GM18951 (cell line): ENCODE measurements at regions not wholly inside any gene's neighbourhood (a gene's known extent, or its start where the extent isn't known, plus 50 kb on each side); places are given as distances from the start of the nearest gene placed in this dataset.

Experiments
- POLR2A ChIP-seq: IDR thresholded peaks from 4 replicates; pipeline ENCODE4 v1.6.1; 2011; ENCODE audit warnings: mild to moderate bottlenecking; ENCODE audit not compliant: insufficient read length, insufficient read depth; ENCODE audit errors: extremely low read depth
- in situ Hi-C: fragments of 300-500 bp; cut with MboI; formaldehyde crosslinking; loops from one replicate; pipeline ENCODE4 v1.12.0; 2022; ENCODE audit warnings: low sequenced_read_pairs, mixed read lengths, inconsistent platforms; ENCODE audit not compliant: unreplicated experiment

GRCh38 chr3:46093327-46093942 is 66.2 kb upstream of the XCR1 start:
- TF ChIP-seq POLR2A, result no peak
- in situ Hi-C loops, result loop anchor here (10.0 kb wide), 1 partner anchor 281 kb away; the partner anchor contains the start of gene CCR5

GRCh38 chr3:46092702-46093080 is 65.4 kb upstream of the XCR1 start:
- in situ Hi-C loops, result loop anchor here (10.0 kb wide), 1 partner anchor 282 kb away; the partner anchor contains the start of gene CCR5
- TF ChIP-seq POLR2A, result no peak

- no peak for TF ChIP-seq POLR2A
- in situ Hi-C loops, result loop anchor here (10.0 kb wide), 1 partner anchor 283 kb away; the partner anchor contains the start of gene CCR5
These were observed 64.7 kb upstream of the XCR1 start for GRCh38 chr3:46091741-46092701.

- in situ Hi-C loops, result loop anchor here (10.0 kb wide), 1 partner anchor 284 kb away; the partner anchor contains the start of gene CCR5
- no peak for TF ChIP-seq POLR2A
These were observed 63.8 kb upstream of the XCR1 start for GRCh38 chr3:46091046-46091445.

GRCh38 chr3:46090161-46090591 is 62.9 kb upstream of the XCR1 start:
- in situ Hi-C loops, result loop anchor here (10.0 kb wide), 1 partner anchor 285 kb away; the partner anchor contains the start of gene CCR5

GRCh38 chr3:46089237-46090011 is 62.1 kb upstream of the XCR1 start:
- in situ Hi-C loops, result loop anchor here (5.0 to 10.0 kb wide), 4 partner anchors 118 to 285 kb away; partner anchors contain the start of genes CCR1, CCR2 and CCR5
- no peak for TF ChIP-seq POLR2A

More at GRCh38 chr3:46090161-46090591, 62.9 kb upstream of the XCR1 start:
- TF ChIP-seq POLR2A, result no peak

- TF ChIP-seq POLR2A, result no peak
- in situ Hi-C loops, result loop anchor here (5.0 kb wide), 3 partner anchors 119 to 264 kb away; partner anchors contain the start of genes CCR1 and CCR2
These were observed 60.6 kb upstream of the XCR1 start for GRCh38 chr3:46087871-46088270.

- TF ChIP-seq POLR2A, result no peak
- in situ Hi-C loops, result loop anchor here (5.0 kb wide), 3 partner anchors 120 to 265 kb away; partner anchors contain the start of genes CCR1 and CCR2
These were observed 59.7 kb upstream of the XCR1 start for GRCh38 chr3:46086986-46087385.

- no peak for TF ChIP-seq POLR2A
- in situ Hi-C loops, result loop anchor here (5.0 kb wide), 3 partner anchors 121 to 266 kb away; partner anchors contain the start of genes CCR1 and CCR2
These were observed 58.8 kb upstream of the XCR1 start for GRCh38 chr3:46086083-46086437.

GRCh38 chr3:46085421-46086082 is 58.3 kb upstream of the XCR1 start:
- in situ Hi-C loops, result loop anchor here (5.0 kb wide), 3 partner anchors 122 to 267 kb away; partner anchors contain the start of genes CCR1 and CCR2
- no peak for TF ChIP-seq POLR2A

- in situ Hi-C loops, result no loop called here
- TF ChIP-seq POLR2A, result no peak
These were observed 56.7 kb upstream of the XCR1 start for GRCh38 chr3:46083956-46084355.

- TF ChIP-seq POLR2A, result no peak
- in situ Hi-C loops, result no loop called here
These were observed 55.6 kb upstream of the XCR1 start for GRCh38 chr3:46082849-46083248.
